ENCODE measurements at regions not wholly inside any gene's neighbourhood (a gene's known extent, or its start where the extent isn't known, plus 50 kb on each side); places are given as distances from the start of the nearest gene placed in this dataset.

DNA sequence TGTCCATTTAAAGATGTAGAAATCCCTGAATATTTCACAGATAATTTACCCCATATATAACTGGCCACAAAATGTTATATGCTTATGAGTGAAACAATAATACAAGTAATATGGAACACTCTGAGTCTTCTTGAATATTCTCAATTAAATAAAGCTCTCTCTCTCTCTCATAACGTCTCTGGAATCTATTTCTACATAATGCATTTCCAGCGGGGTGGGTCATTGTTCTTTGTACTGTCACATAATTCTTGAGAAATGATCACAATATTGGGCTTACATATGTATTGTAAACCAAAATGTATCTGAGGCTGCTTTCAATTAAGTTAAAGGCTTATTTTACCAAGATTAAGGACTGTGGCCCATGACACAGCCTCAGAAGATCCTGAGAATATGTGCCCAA lies 596.3 kb downstream of the FAT4 start:
- CTCF ChIA-PET, result no interaction called here
- WGBS (ENCODE audit: insufficient coverage), result no CpG with 5 or more reads among the region's 2 CpGs

GRCh38 chr4:125911481-125911880 lies 596.7 kb downstream of the FAT4 start:
- H3K27ac ChIP-seq (ENCODE audit: insufficient read depth in 1 of 2, low read depth in 1 of 2, low read length in 2 of 2, poor library complexity in 1 of 2, severe bottlenecking in 2 of 2), result no peak overlapping the region
- no peaks in the 10 kb centered on the region for H3K27me3 ChIP-seq (replicated peaks in 2 of 5; ENCODE audit: control insufficient read depth in 4 of 5, insufficient read depth in 5 of 5, low read length in 4 of 5)
- CTCF ChIA-PET, result no interaction called here
- H3K36me3 ChIP-seq (ENCODE audit: control insufficient read depth in 4 of 4, insufficient read depth in 4 of 4, low read length in 3 of 4), result no peaks in the 10 kb centered on the region
- H3K4me3 ChIP-seq (ENCODE audit: control insufficient read depth in 1 of 7, extremely low read depth in 1 of 7, insufficient read depth in 4 of 7, low read depth in 2 of 7, low read length in 6 of 7), result no peak overlapping the region
- POLR2A ChIA-PET, result no interaction called here
- H3K4me1 ChIP-seq (ENCODE audit: control extremely low read depth in 1 of 4, control insufficient read depth in 4 of 4, insufficient read depth in 4 of 4, low read length in 3 of 4), result no peaks in the 10 kb centered on the region
- no peak for DNase-seq
- peaks cover 0 to 1% (median 0%) of the 10 kb centered on the region in 5 experiments for H3K9me3 ChIP-seq (ENCODE audit: control extremely low read depth in 1 of 5, control insufficient read depth in 4 of 5, insufficient read depth in 2 of 5, low read depth in 1 of 5, low read length in 4 of 5)

More for the DNA sequence above, 596.3 kb downstream of the FAT4 start:
- Histone ChIP-seq H3K36me3 (ENCODE audit: control insufficient read depth in 4 of 4, insufficient read depth in 4 of 4, low read length in 3 of 4) (no peaks in the 10 kb centered on the region), H3K4me3 (ENCODE audit: control insufficient read depth in 1 of 7, extremely low read depth in 1 of 7, insufficient read depth in 4 of 7, low read depth in 2 of 7, low read length in 6 of 7) (no peak overlapping the region), H3K4me1 (ENCODE audit: control extremely low read depth in 1 of 4, control insufficient read depth in 4 of 4, insufficient read depth in 4 of 4, low read length in 3 of 4) (no peaks in the 10 kb centered on the region), H3K27ac (ENCODE audit: insufficient read depth in 1 of 2, low read depth in 1 of 2, low read length in 2 of 2, poor library complexity in 1 of 2, severe bottlenecking in 2 of 2) (no peak overlapping the region), H3K9me3 (ENCODE audit: control extremely low read depth in 1 of 5, control insufficient read depth in 4 of 5, insufficient read depth in 2 of 5, low read depth in 1 of 5, low read length in 4 of 5) (peaks cover 0 to 1% (median 0%) of the 10 kb centered on the region in 5 experiments), H3K27me3 (replicated peaks in 2 of 5; ENCODE audit: control insufficient read depth in 4 of 5, insufficient read depth in 5 of 5, low read length in 4 of 5) (no peaks in the 10 kb centered on the region)
- no peak for DNase-seq
- POLR2A ChIA-PET, result no interaction called here

DNA sequence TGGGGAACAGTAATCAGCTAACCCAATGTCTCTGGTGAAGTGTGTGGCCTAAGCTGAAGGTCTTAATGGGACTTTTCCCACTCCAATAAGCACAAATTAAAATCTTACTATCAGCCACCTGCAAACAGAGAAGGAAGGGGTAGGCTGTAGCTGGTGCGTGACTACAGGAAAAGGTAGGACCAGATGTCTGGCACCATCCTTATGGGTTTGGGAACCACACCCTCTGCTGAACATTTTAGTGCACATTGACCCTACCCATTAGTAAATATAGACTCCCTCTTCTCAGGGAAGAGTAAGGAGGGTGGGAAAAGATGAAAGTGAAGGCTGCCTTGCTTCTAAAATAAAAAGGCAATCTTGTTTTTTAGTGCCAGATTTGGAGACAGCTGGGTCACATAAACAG lies 602.8 kb downstream of the FAT4 start:
- ChIA-PET POLR2A (no interaction called here), CTCF (interaction anchor here (0.5 kb wide), 1 partner anchor 1550 kb away, joined by 3 read pairs; no protein-coding TSS in a partner anchor)
- no peak overlapping the region for H3K4me3 ChIP-seq (ENCODE audit: control insufficient read depth in 1 of 7, extremely low read depth in 1 of 7, insufficient read depth in 4 of 7, low read depth in 2 of 7, low read length in 6 of 7)
- no CpG with 5 or more reads among the region's 1 CpG for WGBS (ENCODE audit: insufficient coverage)
- DNase-seq, result no peak
- no peaks in the 10 kb centered on the region for H3K9me3 ChIP-seq (ENCODE audit: control extremely low read depth in 1 of 5, control insufficient read depth in 4 of 5, insufficient read depth in 2 of 5, low read depth in 1 of 5, low read length in 4 of 5)
- no peaks in the 10 kb centered on the region for H3K36me3 ChIP-seq (ENCODE audit: control insufficient read depth in 4 of 4, insufficient read depth in 4 of 4, low read length in 3 of 4)
- H3K27ac ChIP-seq (ENCODE audit: insufficient read depth in 1 of 2, low read depth in 1 of 2, low read length in 2 of 2, poor library complexity in 1 of 2, severe bottlenecking in 2 of 2), result no peak overlapping the region
- H3K4me1 ChIP-seq (ENCODE audit: control extremely low read depth in 1 of 4, control insufficient read depth in 4 of 4, insufficient read depth in 4 of 4, low read length in 3 of 4), result no peaks in the 10 kb centered on the region
- H3K27me3 ChIP-seq (replicated peaks in 2 of 5; ENCODE audit: control insufficient read depth in 4 of 5, insufficient read depth in 5 of 5, low read length in 4 of 5), result no peaks in the 10 kb centered on the region

DNA sequence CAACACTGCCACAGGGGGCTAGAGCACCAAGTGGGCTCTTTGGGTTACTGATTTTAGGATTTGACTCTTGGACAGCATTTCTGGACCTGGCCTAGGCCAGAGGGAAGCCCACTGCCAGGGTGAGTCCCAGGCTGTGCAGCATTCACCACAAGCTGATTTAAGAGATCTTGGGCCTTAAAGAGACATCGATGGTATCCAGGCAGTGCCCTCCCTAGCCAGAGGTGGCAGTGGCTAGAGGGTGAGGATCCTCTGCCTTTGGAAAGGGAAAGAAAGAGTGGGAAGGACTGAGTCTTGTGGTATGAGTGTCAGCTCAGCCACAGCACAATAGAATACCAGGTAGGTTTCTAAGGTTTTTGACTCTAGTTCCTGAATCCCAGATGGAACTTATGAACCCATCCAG lies 613.9 kb downstream of the FAT4 start:
- POLR2A ChIA-PET, result no interaction called here
- Histone ChIP-seq H3K27me3 (replicated peaks in 2 of 5; ENCODE audit: control insufficient read depth in 4 of 5, insufficient read depth in 5 of 5, low read length in 4 of 5) (no peaks in the 10 kb centered on the region), H3K4me3 (ENCODE audit: control insufficient read depth in 1 of 7, extremely low read depth in 1 of 7, insufficient read depth in 4 of 7, low read depth in 2 of 7, low read length in 6 of 7) (no peak overlapping the region), H3K27ac (ENCODE audit: insufficient read depth in 1 of 2, low read depth in 1 of 2, low read length in 2 of 2, poor library complexity in 1 of 2, severe bottlenecking in 2 of 2) (no peak overlapping the region), H3K4me1 (ENCODE audit: control extremely low read depth in 1 of 4, control insufficient read depth in 4 of 4, insufficient read depth in 4 of 4, low read length in 3 of 4) (no peaks in the 10 kb centered on the region), H3K36me3 (ENCODE audit: control insufficient read depth in 4 of 4, insufficient read depth in 4 of 4, low read length in 3 of 4) (no peaks in the 10 kb centered on the region), H3K9me3 (ENCODE audit: control extremely low read depth in 1 of 5, control insufficient read depth in 4 of 5, insufficient read depth in 2 of 5, low read depth in 1 of 5, low read length in 4 of 5) (peaks cover 0 to 3% (median under 1%) of the 10 kb centered on the region in 5 experiments)
- DNase-seq, result no peak
- WGBS (ENCODE audit: insufficient coverage), result 100% methylated on average over 1 of the region's 1 CpG
- CTCF ChIA-PET, result no interaction called here

- ChIA-PET CTCF (no interaction called here), POLR2A (no interaction called here)
- Histone ChIP-seq H3K36me3 (ENCODE audit: control insufficient read depth in 4 of 4, insufficient read depth in 4 of 4, low read length in 3 of 4) (no peaks in the 10 kb centered on the region), H3K27ac (ENCODE audit: insufficient read depth in 1 of 2, low read depth in 1 of 2, low read length in 2 of 2, poor library complexity in 1 of 2, severe bottlenecking in 2 of 2) (no peak overlapping the region), H3K9me3 (ENCODE audit: control extremely low read depth in 1 of 5, control insufficient read depth in 4 of 5, insufficient read depth in 2 of 5, low read depth in 1 of 5, low read length in 4 of 5) (peaks cover 0 to 4% (median 0%) of the 10 kb centered on the region in 5 experiments), H3K4me1 (ENCODE audit: control extremely low read depth in 1 of 4, control insufficient read depth in 4 of 4, insufficient read depth in 4 of 4, low read length in 3 of 4) (no peaks in the 10 kb centered on the region), H3K4me3 (ENCODE audit: control insufficient read depth in 1 of 7, extremely low read depth in 1 of 7, insufficient read depth in 4 of 7, low read depth in 2 of 7, low read length in 6 of 7) (no peak overlapping the region), H3K27me3 (replicated peaks in 2 of 5; ENCODE audit: control insufficient read depth in 4 of 5, insufficient read depth in 5 of 5, low read length in 4 of 5) (no peaks in the 10 kb centered on the region)
- DNase-seq, result no peak
Measured at GRCh38 chr4:125938541-125938940, 623.8 kb downstream of the FAT4 start.

DNA sequence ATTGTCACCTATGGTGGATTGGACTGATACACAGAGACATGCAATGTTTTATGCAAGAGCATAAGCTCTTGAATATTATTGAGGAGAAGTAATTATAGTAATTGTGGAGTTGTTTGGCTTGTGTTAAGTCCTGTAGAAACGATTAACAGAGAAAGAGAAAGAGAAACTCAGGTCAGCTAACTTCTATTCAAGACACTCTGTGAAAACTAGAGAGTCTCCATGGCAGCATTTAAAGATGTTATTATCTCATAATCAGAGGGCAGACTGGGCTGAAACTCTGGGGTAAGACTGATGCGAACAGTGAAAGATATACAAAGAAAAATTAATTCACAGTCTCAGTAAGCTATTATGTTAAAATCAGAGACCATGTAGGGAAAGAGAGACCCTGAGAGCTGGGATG lies 625.7 kb downstream of the FAT4 start:
- Histone ChIP-seq H3K4me3 (ENCODE audit: control insufficient read depth in 1 of 7, extremely low read depth in 1 of 7, insufficient read depth in 4 of 7, low read depth in 2 of 7, low read length in 6 of 7) (no peak overlapping the region), H3K27ac (ENCODE audit: insufficient read depth in 1 of 2, low read depth in 1 of 2, low read length in 2 of 2, poor library complexity in 1 of 2, severe bottlenecking in 2 of 2) (no peak overlapping the region), H3K4me1 (ENCODE audit: control extremely low read depth in 1 of 4, control insufficient read depth in 4 of 4, insufficient read depth in 4 of 4, low read length in 3 of 4) (no peaks in the 10 kb centered on the region), H3K36me3 (ENCODE audit: control insufficient read depth in 4 of 4, insufficient read depth in 4 of 4, low read length in 3 of 4) (no peaks in the 10 kb centered on the region), H3K9me3 (ENCODE audit: control extremely low read depth in 1 of 5, control insufficient read depth in 4 of 5, insufficient read depth in 2 of 5, low read depth in 1 of 5, low read length in 4 of 5) (no peaks in the 10 kb centered on the region), H3K27me3 (replicated peaks in 2 of 5; ENCODE audit: control insufficient read depth in 4 of 5, insufficient read depth in 5 of 5, low read length in 4 of 5) (no peaks in the 10 kb centered on the region)
- CTCF ChIA-PET, result no interaction called here
- POLR2A ChIA-PET, result no interaction called here
- no peak for DNase-seq
- 86% methylated on average over 1 of the region's 2 CpGs for WGBS (ENCODE audit: insufficient coverage)

- Histone ChIP-seq H3K9me3 (ENCODE audit: control extremely low read depth in 1 of 5, control insufficient read depth in 4 of 5, insufficient read depth in 2 of 5, low read depth in 1 of 5, low read length in 4 of 5) (no peaks in the 10 kb centered on the region), H3K27me3 (replicated peaks in 2 of 5; ENCODE audit: control insufficient read depth in 4 of 5, insufficient read depth in 5 of 5, low read length in 4 of 5) (no peaks in the 10 kb centered on the region), H3K4me3 (ENCODE audit: control insufficient read depth in 1 of 7, extremely low read depth in 1 of 7, insufficient read depth in 4 of 7, low read depth in 2 of 7, low read length in 6 of 7) (no peak overlapping the region), H3K36me3 (ENCODE audit: control insufficient read depth in 4 of 4, insufficient read depth in 4 of 4, low read length in 3 of 4) (no peaks in the 10 kb centered on the region), H3K27ac (ENCODE audit: insufficient read depth in 1 of 2, low read depth in 1 of 2, low read length in 2 of 2, poor library complexity in 1 of 2, severe bottlenecking in 2 of 2) (no peak overlapping the region), H3K4me1 (ENCODE audit: control extremely low read depth in 1 of 4, control insufficient read depth in 4 of 4, insufficient read depth in 4 of 4, low read length in 3 of 4) (no peaks in the 10 kb centered on the region)
- POLR2A ChIA-PET, result no interaction called here
- 100% methylated on average over 1 of the region's 2 CpGs for WGBS (ENCODE audit: insufficient coverage)
- CTCF ChIA-PET, result no interaction called here
- no peak for DNase-seq
Measured at GRCh38 chr4:125944966-125945365, 630.2 kb downstream of the FAT4 start.

DNA sequence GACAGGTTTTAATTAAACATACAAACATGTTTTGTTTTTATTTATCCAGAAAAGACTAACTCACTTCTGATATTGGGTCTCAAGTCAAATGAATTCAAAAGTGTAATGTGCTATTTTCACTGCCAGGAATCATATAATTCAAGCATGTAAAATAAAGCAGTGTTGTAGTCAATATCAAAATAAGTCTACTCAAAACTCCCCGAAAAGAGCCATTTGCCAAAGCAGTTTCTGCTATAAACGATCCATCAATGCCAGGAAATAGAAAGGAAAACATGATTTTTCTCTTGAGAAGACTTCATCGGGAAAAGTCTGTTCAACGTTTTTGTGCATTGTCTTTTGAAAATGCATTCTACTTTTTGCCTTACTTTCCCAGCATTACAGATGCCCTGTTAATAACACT lies 633.3 kb downstream of the FAT4 start:
- Histone ChIP-seq H3K9me3 (ENCODE audit: control extremely low read depth in 1 of 5, control insufficient read depth in 4 of 5, insufficient read depth in 2 of 5, low read depth in 1 of 5, low read length in 4 of 5) (no peaks in the 10 kb centered on the region), H3K27me3 (replicated peaks in 2 of 5; ENCODE audit: control insufficient read depth in 4 of 5, insufficient read depth in 5 of 5, low read length in 4 of 5) (no peaks in the 10 kb centered on the region), H3K4me3 (ENCODE audit: control insufficient read depth in 1 of 7, extremely low read depth in 1 of 7, insufficient read depth in 4 of 7, low read depth in 2 of 7, low read length in 6 of 7) (no peak overlapping the region), H3K27ac (ENCODE audit: insufficient read depth in 1 of 2, low read depth in 1 of 2, low read length in 2 of 2, poor library complexity in 1 of 2, severe bottlenecking in 2 of 2) (no peak overlapping the region), H3K36me3 (ENCODE audit: control insufficient read depth in 4 of 4, insufficient read depth in 4 of 4, low read length in 3 of 4) (no peaks in the 10 kb centered on the region), H3K4me1 (ENCODE audit: control extremely low read depth in 1 of 4, control insufficient read depth in 4 of 4, insufficient read depth in 4 of 4, low read length in 3 of 4) (no peaks in the 10 kb centered on the region)
- no peak for DNase-seq
- CTCF ChIA-PET, result no interaction called here
- 100% methylated on average over 3 of the region's 4 CpGs for WGBS (ENCODE audit: insufficient coverage)
- POLR2A ChIA-PET, result no interaction called here
